Glutamatergic neuron (in vitro differentiated cells): ENCODE measurements at regions not wholly inside any gene's neighbourhood (a gene's known extent, or its start where the extent isn't known, plus 50 kb on each side); places are given as distances from the start of the nearest gene placed in this dataset.

Source experiments
- DNase-seq: peaks from one replicate; pipeline ENCODE4 v3.0.0; 2022
- H3K27ac Mint-ChIP-seq: one replicate; pipeline ENCODE4 v1.8.0; 2020; ENCODE audit warnings: mild to moderate bottlenecking, mixed read lengths, inconsistent platforms; ENCODE audit not compliant: unreplicated experiment
- H3K27me3 Mint-ChIP-seq: one replicate; pipeline ENCODE4 v1.8.0; 2020; ENCODE audit warnings: mild to moderate bottlenecking, moderate library complexity, mixed read lengths, inconsistent platforms; ENCODE audit not compliant: unreplicated experiment
- H3K36me3 Mint-ChIP-seq: one replicate; pipeline ENCODE4 v1.8.0; 2020; ENCODE audit warnings: mild to moderate bottlenecking, mixed read lengths, inconsistent platforms; ENCODE audit not compliant: unreplicated experiment
- H3K4me1 Mint-ChIP-seq: one replicate; pipeline ENCODE4 v1.8.0; 2020; ENCODE audit warnings: mild to moderate bottlenecking, low read depth, mixed read lengths, inconsistent platforms; ENCODE audit not compliant: unreplicated experiment
- H3K4me3 Mint-ChIP-seq: one replicate; pipeline ENCODE4 v1.8.0; 2020; ENCODE audit warnings: mild to moderate bottlenecking, mixed read lengths, inconsistent platforms; ENCODE audit not compliant: unreplicated experiment
- H3K9me3 Mint-ChIP-seq: one replicate; pipeline ENCODE4 v1.8.0; 2020; ENCODE audit warnings: mild to moderate bottlenecking, moderate library complexity, mixed read lengths, inconsistent platforms; ENCODE audit not compliant: unreplicated experiment
- TF ChIP-seq, protein P1 (sequence below): fragments of 200-600 bp; sonication (generic); IDR thresholded peaks from one replicate; pipeline ENCODE4 v1.5.0; 2021; ENCODE audit not compliant: partially characterized antibody, unreplicated experiment

DNA sequence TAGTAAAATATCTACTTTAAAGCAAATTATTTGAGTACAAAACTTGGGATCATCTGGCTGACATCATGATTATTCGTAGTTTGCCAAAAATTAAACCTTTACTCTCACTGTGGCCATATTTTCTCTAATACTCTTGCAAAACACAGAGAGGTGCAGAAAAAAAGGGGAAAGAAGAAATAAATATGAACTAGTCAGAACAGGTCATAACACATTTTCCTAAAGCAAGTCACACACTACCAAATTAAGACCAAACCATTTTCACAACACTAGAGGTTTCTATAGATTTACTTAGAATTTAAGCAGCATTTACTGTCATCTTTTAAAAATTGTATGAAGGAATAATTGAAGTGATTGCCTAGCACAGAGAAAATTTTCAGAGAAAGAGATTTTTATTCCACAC is 726.1 kb downstream of the SORCS1 start:
- H3K27me3 Mint-ChIP-seq: no peaks in the 10 kb centered on the region
- TF ChIP-seq, protein P1, sequence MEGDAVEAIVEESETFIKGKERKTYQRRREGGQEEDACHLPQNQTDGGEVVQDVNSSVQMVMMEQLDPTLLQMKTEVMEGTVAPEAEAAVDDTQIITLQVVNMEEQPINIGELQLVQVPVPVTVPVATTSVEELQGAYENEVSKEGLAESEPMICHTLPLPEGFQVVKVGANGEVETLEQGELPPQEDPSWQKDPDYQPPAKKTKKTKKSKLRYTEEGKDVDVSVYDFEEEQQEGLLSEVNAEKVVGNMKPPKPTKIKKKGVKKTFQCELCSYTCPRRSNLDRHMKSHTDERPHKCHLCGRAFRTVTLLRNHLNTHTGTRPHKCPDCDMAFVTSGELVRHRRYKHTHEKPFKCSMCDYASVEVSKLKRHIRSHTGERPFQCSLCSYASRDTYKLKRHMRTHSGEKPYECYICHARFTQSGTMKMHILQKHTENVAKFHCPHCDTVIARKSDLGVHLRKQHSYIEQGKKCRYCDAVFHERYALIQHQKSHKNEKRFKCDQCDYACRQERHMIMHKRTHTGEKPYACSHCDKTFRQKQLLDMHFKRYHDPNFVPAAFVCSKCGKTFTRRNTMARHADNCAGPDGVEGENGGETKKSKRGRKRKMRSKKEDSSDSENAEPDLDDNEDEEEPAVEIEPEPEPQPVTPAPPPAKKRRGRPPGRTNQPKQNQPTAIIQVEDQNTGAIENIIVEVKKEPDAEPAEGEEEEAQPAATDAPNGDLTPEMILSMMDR: no peak
- H3K27ac Mint-ChIP-seq: no peak overlapping the region
- no peaks in the 10 kb centered on the region for H3K4me1 Mint-ChIP-seq
- no peak for DNase-seq
- H3K4me3 Mint-ChIP-seq: no peak overlapping the region
- H3K36me3 Mint-ChIP-seq: no peaks in the 10 kb centered on the region
- no peaks in the 10 kb centered on the region for H3K9me3 Mint-ChIP-seq

DNA sequence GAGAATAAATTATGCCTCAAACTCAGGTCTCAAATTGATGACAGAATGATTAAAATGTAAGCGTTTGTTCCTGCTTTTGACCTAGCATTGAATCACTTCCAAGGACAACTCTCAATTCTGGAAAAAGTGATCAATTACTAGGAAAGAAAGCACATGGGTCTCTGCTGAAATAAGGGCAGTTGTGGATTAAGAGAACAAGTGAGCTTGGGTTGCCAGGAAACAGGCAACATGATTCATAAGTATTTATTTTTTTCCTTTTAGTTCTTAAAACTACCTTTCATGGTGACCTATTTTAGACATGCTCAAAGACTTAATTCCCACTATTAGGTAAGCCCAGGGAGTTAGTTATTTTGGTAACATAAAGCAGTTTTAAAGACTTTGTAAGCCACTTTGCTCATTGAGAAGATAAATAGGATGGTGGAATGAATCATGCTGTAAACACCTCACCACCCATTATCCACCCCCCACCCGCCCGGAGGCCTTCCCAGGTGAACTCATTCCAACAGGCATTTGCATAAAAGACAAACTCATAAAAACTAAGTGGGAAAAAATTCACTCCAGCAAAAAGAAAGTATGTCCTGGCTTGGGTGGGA is 728.3 kb downstream of the SORCS1 start:
- TF ChIP-seq, protein P1: no peak
- no peaks in the 10 kb centered on the region for H3K9me3 Mint-ChIP-seq
- no peaks in the 10 kb centered on the region for H3K36me3 Mint-ChIP-seq
- H3K4me3 Mint-ChIP-seq: no peak overlapping the region
- no peaks in the 10 kb centered on the region for H3K27me3 Mint-ChIP-seq
- H3K4me1 Mint-ChIP-seq: no peaks in the 10 kb centered on the region
- no peak overlapping the region for H3K27ac Mint-ChIP-seq
- DNase-seq: no peak

DNA sequence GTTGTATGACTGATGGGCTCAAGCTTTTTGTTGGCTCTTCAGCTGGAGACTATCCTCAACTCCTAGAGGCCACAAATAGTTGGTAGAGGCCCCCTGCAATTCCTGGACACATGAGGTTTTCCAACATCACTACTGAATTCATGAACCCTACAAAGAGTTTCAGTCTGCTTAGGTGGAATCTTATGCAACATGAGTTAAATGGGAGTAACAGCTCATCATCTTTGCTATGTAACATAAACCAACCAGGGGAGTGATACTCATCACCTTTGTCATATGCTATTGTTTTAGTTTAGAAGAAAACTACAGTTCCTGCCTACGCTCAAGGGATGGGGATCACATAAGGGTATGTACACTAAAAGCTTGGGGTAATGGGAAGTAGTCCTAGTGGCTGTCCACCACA is 729.4 kb downstream of the SORCS1 start:
- TF ChIP-seq, protein P1: no peak
- no peak for DNase-seq
- H3K27me3 Mint-ChIP-seq: no peaks in the 10 kb centered on the region
- no peaks in the 10 kb centered on the region for H3K9me3 Mint-ChIP-seq
- H3K4me1 Mint-ChIP-seq: no peaks in the 10 kb centered on the region
- H3K27ac Mint-ChIP-seq: no peak overlapping the region
- H3K4me3 Mint-ChIP-seq: no peak overlapping the region
- H3K36me3 Mint-ChIP-seq: no peaks in the 10 kb centered on the region

DNA sequence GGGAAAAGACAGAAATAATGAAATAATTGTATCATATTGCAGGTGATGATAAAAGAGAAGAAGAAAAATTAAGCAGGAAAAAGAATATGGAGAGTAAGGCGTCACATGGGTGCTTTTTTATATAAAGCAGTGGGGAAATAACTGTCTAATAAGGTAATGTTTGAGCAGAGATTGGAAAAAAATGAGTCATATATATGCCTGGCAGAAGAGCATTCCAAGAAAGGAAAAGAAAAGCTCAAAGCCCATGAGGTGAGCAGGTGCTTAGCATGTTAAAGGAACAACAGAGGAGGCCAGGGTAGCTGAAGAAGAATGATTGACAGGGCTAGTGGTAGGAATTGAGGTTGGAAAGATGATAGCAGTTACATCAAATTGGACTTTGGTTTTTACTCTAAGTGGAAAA is 739.5 kb downstream of the SORCS1 start:
- H3K4me3 Mint-ChIP-seq: no peak overlapping the region
- no peak overlapping the region for H3K27ac Mint-ChIP-seq
- H3K4me1 Mint-ChIP-seq: no peaks in the 10 kb centered on the region
- H3K36me3 Mint-ChIP-seq: no peaks in the 10 kb centered on the region
- DNase-seq: no peak
- TF ChIP-seq, protein P1: no peak
- H3K9me3 Mint-ChIP-seq: no peaks in the 10 kb centered on the region
- H3K27me3 Mint-ChIP-seq: no peaks in the 10 kb centered on the region

DNA sequence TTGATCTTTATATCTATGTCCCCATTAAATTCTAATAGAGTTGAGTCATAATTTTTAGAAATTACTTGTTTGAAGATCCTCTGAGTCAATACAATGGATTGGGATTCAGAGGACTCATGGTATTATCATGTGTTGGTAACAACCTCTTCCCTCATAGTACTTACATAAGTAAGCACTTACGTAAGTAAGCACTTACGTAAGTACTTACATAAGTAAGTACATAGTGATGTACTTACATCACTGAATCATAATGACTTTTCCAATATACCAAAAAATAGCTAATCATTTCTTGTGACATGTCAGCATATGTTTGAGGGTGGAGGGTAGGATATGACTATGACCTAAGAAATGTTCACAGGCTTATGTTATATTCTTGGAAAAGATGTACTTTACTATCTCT is 740.5 kb downstream of the SORCS1 start:
- no peak overlapping the region for H3K4me3 Mint-ChIP-seq
- no peak for DNase-seq
- no peaks in the 10 kb centered on the region for H3K36me3 Mint-ChIP-seq
- H3K4me1 Mint-ChIP-seq: no peaks in the 10 kb centered on the region
- no peak overlapping the region for H3K27ac Mint-ChIP-seq
- TF ChIP-seq, protein P1: no peak
- H3K9me3 Mint-ChIP-seq: no peaks in the 10 kb centered on the region
- no peaks in the 10 kb centered on the region for H3K27me3 Mint-ChIP-seq
